Nephron progenitor cell (in vitro differentiated cells): ENCODE measurements at regions not wholly inside any gene's neighbourhood (a gene's known extent, or its start where the extent isn't known, plus 50 kb on each side); places are given as distances from the start of the nearest gene placed in this dataset.

Experiments used
- DNase-seq: peaks from one replicate; pipeline ENCODE4 v3.0.0; 2021
- H3K27ac Mint-ChIP-seq: 2 replicates; pipeline ENCODE4 v1.8.0; 2021; ENCODE audit warnings: mild to moderate bottlenecking, moderate library complexity, mixed read lengths
- H3K27me3 Mint-ChIP-seq: 2 replicates; pipeline ENCODE4 v1.8.0; 2021; ENCODE audit warnings: mild to moderate bottlenecking, low read depth, mixed read lengths; ENCODE audit not compliant: poor library complexity
- H3K36me3 Mint-ChIP-seq: 2 replicates; pipeline ENCODE4 v1.8.0; 2021; ENCODE audit warnings: low read depth, mixed read lengths
- H3K4me1 Mint-ChIP-seq: 2 replicates; pipeline ENCODE4 v1.8.0; 2021; ENCODE audit warnings: mixed read lengths
- H3K4me3 Mint-ChIP-seq: 2 replicates; pipeline ENCODE4 v1.8.0; 2021; ENCODE audit warnings: mild to moderate bottlenecking, moderate library complexity, mixed read lengths
- H3K9me3 Mint-ChIP-seq: 2 replicates; pipeline ENCODE4 v1.8.0; 2021; ENCODE audit warnings: mild to moderate bottlenecking, moderate library complexity, mixed read lengths
- TF ChIP-seq, protein P1 (sequence below): fragments of 200-600 bp; sonication (generic); IDR thresholded peaks from 2 replicates; pipeline ENCODE4 v1.5.0; 2021; ENCODE audit warnings: antibody characterized with exemption

- Mint-ChIP-seq H3K4me3 (no peak overlapping the region), H3K36me3 (peaks cover 16% of the 10 kb centered on the region), H3K27me3 (peaks cover 11% of the 10 kb centered on the region), H3K27ac (no peak overlapping the region), H3K9me3 (peaks cover 28% of the 10 kb centered on the region), H3K4me1 (peaks cover 18% of the 10 kb centered on the region)
- no peak for DNase-seq
- TF ChIP-seq, protein P1, sequence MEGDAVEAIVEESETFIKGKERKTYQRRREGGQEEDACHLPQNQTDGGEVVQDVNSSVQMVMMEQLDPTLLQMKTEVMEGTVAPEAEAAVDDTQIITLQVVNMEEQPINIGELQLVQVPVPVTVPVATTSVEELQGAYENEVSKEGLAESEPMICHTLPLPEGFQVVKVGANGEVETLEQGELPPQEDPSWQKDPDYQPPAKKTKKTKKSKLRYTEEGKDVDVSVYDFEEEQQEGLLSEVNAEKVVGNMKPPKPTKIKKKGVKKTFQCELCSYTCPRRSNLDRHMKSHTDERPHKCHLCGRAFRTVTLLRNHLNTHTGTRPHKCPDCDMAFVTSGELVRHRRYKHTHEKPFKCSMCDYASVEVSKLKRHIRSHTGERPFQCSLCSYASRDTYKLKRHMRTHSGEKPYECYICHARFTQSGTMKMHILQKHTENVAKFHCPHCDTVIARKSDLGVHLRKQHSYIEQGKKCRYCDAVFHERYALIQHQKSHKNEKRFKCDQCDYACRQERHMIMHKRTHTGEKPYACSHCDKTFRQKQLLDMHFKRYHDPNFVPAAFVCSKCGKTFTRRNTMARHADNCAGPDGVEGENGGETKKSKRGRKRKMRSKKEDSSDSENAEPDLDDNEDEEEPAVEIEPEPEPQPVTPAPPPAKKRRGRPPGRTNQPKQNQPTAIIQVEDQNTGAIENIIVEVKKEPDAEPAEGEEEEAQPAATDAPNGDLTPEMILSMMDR = no peak
Observed at GRCh38 chr5:82367930-82368329, 89.8 kb upstream of the RPS23 start.

DNA sequence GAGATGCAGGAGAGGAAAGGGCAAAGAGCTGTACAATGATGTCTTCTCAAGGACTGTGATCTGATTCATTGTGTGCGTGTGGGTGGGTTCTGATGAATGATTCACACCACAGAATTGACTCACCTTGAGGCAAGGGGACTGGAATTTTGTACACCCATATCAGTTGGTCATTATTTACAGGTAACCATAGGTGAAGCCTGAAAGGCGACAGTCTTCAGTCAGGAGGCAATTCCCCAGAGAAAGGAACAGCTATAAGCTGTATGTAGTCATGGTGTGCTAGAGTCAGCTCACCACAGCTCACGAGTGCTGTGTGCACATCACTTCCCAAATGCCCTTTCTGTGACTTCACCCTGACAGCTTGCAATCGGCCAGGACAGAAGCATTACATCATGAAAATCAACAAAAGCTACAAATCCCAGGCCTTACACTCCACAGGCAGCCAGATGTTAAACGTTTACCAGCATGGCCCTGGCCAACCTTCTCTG, 87.6 kb upstream of the RPS23 start:
- Mint-ChIP-seq H3K36me3 (peaks cover 13% of the 10 kb centered on the region), H3K27me3 (peaks cover 11% of the 10 kb centered on the region), H3K27ac (no peak overlapping the region), H3K9me3 (peaks cover 17% of the 10 kb centered on the region), H3K4me3 (no peak overlapping the region), H3K4me1 (peaks cover 27% of the 10 kb centered on the region)
- no peak for DNase-seq
- TF ChIP-seq, protein P1 = no peak

- Mint-ChIP-seq H3K36me3 (peaks cover 13% of the 10 kb centered on the region), H3K27ac (peak overlapping the region; percentile 53), H3K9me3 (peaks cover 17% of the 10 kb centered on the region), H3K27me3 (peaks cover 11% of the 10 kb centered on the region), H3K4me1 (peaks cover 35% of the 10 kb centered on the region), H3K4me3 (no peak overlapping the region)
- TF ChIP-seq, protein P1 = no peak
- DNase-seq = no peak
Observed at GRCh38 chr5:82365026-82365425, 86.9 kb upstream of the RPS23 start.

DNA sequence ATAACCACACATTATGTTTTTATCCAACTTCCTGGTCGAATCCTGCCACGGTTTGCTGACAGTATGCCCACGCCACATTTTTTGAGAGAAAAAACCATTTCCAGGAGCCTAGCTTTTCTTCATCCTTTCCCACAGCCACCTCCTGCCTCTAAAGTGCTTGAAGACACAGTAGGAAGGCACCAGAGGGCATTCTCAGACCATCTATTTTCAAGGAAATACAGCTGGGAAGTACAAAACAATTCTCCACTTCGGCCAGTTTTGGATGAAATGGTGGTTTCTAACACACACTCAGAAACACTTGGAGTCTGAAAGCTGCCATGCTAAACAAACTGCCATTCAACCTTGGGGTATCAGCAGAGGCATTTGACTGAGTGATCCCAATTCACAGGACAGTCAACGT, 86.3 kb upstream of the RPS23 start:
- Mint-ChIP-seq H3K27ac (no peak overlapping the region), H3K27me3 (peaks cover 11% of the 10 kb centered on the region), H3K9me3 (peaks cover 17% of the 10 kb centered on the region), H3K4me3 (no peak overlapping the region), H3K4me1 (peaks cover 40% of the 10 kb centered on the region), H3K36me3 (peaks cover 13% of the 10 kb centered on the region)
- TF ChIP-seq, protein P1 = peak; percentile 7
- no peak for DNase-seq

DNA sequence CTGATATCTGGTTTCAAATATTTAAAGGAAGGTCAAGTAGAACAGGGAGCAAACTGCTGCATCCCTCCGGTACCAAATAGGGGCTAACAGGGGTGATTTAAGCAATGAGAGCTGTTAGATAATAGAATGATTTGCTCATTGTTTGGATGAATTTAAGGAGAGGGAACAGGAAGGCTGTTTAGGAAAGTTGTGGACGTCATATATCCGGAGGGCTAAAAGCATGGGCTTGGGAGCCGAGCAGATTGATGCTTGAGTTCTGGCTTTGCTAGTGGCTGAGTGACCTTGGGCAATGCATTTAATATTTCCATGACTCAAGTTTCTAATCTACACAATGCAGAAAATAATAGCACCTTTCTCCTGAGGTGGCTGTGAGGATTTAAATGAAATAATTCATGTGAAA, 85.4 kb upstream of the RPS23 start:
- no peak for DNase-seq
- peak overlapping the region; percentile 1 for H3K27ac Mint-ChIP-seq
- TF ChIP-seq, protein P1 = no peak
- H3K27me3 Mint-ChIP-seq = peaks cover 9% of the 10 kb centered on the region
- peaks cover 50% of the 10 kb centered on the region for H3K4me1 Mint-ChIP-seq
- no peak overlapping the region for H3K4me3 Mint-ChIP-seq
- H3K9me3 Mint-ChIP-seq = peaks cover 12% of the 10 kb centered on the region
- peaks cover 13% of the 10 kb centered on the region for H3K36me3 Mint-ChIP-seq

DNA sequence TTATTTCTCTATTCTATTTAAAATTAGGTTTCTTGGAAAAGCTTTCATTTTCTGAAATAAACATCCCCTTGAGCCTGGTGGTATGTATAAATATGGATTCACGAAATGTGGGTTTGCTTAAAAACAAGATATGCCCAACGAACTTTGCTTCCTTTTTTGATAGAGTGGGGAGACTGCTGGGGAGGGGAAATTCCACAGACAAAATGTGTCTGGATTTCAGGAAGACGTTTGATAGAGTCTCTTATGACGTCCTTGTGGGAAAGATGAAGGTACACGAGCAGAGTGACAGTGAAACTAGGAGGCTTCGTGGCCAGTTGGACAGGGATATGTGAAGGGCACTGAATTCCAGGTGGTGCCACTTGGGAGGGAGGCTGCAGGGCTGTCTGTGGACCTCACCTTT, 84.5 kb upstream of the RPS23 start:
- H3K4me3 Mint-ChIP-seq = no peak overlapping the region
- no peak for DNase-seq
- TF ChIP-seq, protein P1 = no peak
- no peak overlapping the region for H3K27ac Mint-ChIP-seq
- peaks cover 12% of the 10 kb centered on the region for H3K27me3 Mint-ChIP-seq
- H3K4me1 Mint-ChIP-seq = peaks cover 58% of the 10 kb centered on the region
- peaks cover 13% of the 10 kb centered on the region for H3K36me3 Mint-ChIP-seq
- peaks cover 12% of the 10 kb centered on the region for H3K9me3 Mint-ChIP-seq
